NAMALWA (cell line): ENCODE measurements at regions not wholly inside any gene's neighbourhood (a gene's known extent, or its start where the extent isn't known, plus 50 kb on each side); places are given as distances from the start of the nearest gene placed in this dataset.
"Not testable (repeated sequence)": the region's sequence is repeated elsewhere in the genome, so short reads cannot be mapped to it uniquely, and the experiment has no call there.

ENCODE experiments used
- DNase-seq: peaks from one replicate; pipeline ENCODE4 v3.0.0-alpha.2; 2015; ENCODE audit warnings: low spot score

- no peak for DNase-seq
Observed at GRCh38 chr13:88717946-88718345, 1046.8 kb downstream of the SLITRK5 start.

- no peak for DNase-seq
Observed at GRCh38 chr13:88718781-88719180, 1047.6 kb downstream of the SLITRK5 start.

GRCh38 chr13:88726075-88726474 lies 1054.9 kb downstream of the SLITRK5 start:
- no peak for DNase-seq

GRCh38 chr13:88727236-88727635 lies 1056.1 kb downstream of the SLITRK5 start:
- DNase-seq, result not testable (repeated sequence)

GRCh38 chr13:88729605-88730004 lies 1058.4 kb downstream of the SLITRK5 start:
- DNase-seq, result no peak

GRCh38 chr13:88736026-88736425 lies 1064.9 kb downstream of the SLITRK5 start:
- no peak for DNase-seq

GRCh38 chr13:88739195-88739594 lies 1068.0 kb downstream of the SLITRK5 start:
- DNase-seq, result no peak

- DNase-seq, result no peak
Observed at GRCh38 chr13:88744289-88744688, 1073.1 kb downstream of the SLITRK5 start.

GRCh38 chr13:88745011-88745410 lies 1073.8 kb downstream of the SLITRK5 start:
- no peak for DNase-seq

- no peak for DNase-seq
Observed at GRCh38 chr13:88752041-88752440, 1080.9 kb downstream of the SLITRK5 start.

GRCh38 chr13:88754141-88754540 lies 1083.0 kb downstream of the SLITRK5 start:
- DNase-seq, result no peak

- DNase-seq, result no peak
Observed at GRCh38 chr13:88761145-88761544, 1090.0 kb downstream of the SLITRK5 start.

- no peak for DNase-seq
Observed at GRCh38 chr13:88764103-88764502, 1092.9 kb downstream of the SLITRK5 start.

GRCh38 chr13:88800505-88800904 lies 1129.3 kb downstream of the SLITRK5 start:
- DNase-seq, result no peak

- DNase-seq, result no peak
Observed at GRCh38 chr13:88801361-88801760, 1130.2 kb downstream of the SLITRK5 start.

GRCh38 chr13:88802886-88803285 lies 1131.7 kb downstream of the SLITRK5 start:
- no peak for DNase-seq

GRCh38 chr13:88806438-88806837 lies 1135.3 kb downstream of the SLITRK5 start:
- DNase-seq, result no peak

GRCh38 chr13:88817560-88817959 lies 1146.4 kb downstream of the SLITRK5 start:
- no peak for DNase-seq

- DNase-seq, result no peak
Observed at GRCh38 chr13:88823114-88823513, 1151.9 kb downstream of the SLITRK5 start.

GRCh38 chr13:88824218-88824617 lies 1153.0 kb downstream of the SLITRK5 start:
- DNase-seq, result no peak

GRCh38 chr13:88840085-88840484 lies 1168.9 kb downstream of the SLITRK5 start:
- DNase-seq, result no peak

GRCh38 chr13:88852293-88852692 lies 1181.1 kb downstream of the SLITRK5 start:
- DNase-seq, result not testable (repeated sequence)

GRCh38 chr13:88857256-88857655 lies 1186.1 kb downstream of the SLITRK5 start:
- DNase-seq, result no peak

- no peak for DNase-seq
Observed at GRCh38 chr13:88862095-88862620, 1191.0 kb downstream of the SLITRK5 start.

GRCh38 chr13:88863116-88863515 lies 1191.9 kb downstream of the SLITRK5 start:
- DNase-seq, result no peak
